HL-60 (cell line): ENCODE measurements at regions not wholly inside any gene's neighbourhood (a gene's known extent, or its start where the extent isn't known, plus 50 kb on each side); places are given as distances from the start of the nearest gene placed in this dataset.

Experiments
- DNase-seq, 2 experiments: peaks; one replicate each; pipeline ENCODE4 v3.0.0-alpha.2; 2010 to 2020; ENCODE audit warnings: low read depth in 1 of 2, low spot score in 1 of 2
- H3K27ac ChIP-seq: fragments of 250-450 bp; sonication (Bioruptor Pico); replicated peaks from 2 replicates; pipeline ENCODE4 v1.5.1; 2020; ENCODE audit warnings: mild to moderate bottlenecking, moderate library complexity
- H3K27me3 ChIP-seq: fragments of 250-450 bp; sonication (Bioruptor Pico); 2 replicates; pipeline ENCODE4 v1.5.1; 2021; ENCODE audit warnings: mild to moderate bottlenecking, moderate library complexity; ENCODE audit not compliant: insufficient read depth, poor library complexity, severe bottlenecking
- H3K4me3 ChIP-seq: replicated peaks from 2 replicates; pipeline ENCODE4 v1.5.1; 2011; ENCODE audit warnings: mild to moderate bottlenecking, control low read depth, low read length; ENCODE audit not compliant: insufficient read depth
- GABPA ChIP-seq: IDR thresholded peaks from 2 replicates; pipeline ENCODE4 v1.6.1; 2012; ENCODE audit warnings: low read depth
- POLR2AphosphoS5 ChIP-seq: IDR thresholded peaks from 2 replicates; pipeline ENCODE4 v1.6.1; 2012; ENCODE audit warnings: low read depth
- SPI1 ChIP-seq: IDR thresholded peaks from 2 replicates; pipeline ENCODE4 v1.6.1; 2012; ENCODE audit warnings: low read depth, mild to moderate bottlenecking, borderline replicate concordance
- TF ChIP-seq, protein P1 (sequence below): IDR thresholded peaks from 2 replicates; pipeline ENCODE4 v1.6.1; 2012; ENCODE audit warnings: low read depth; ENCODE audit not compliant: insufficient replicate concordance
- TF ChIP-seq, protein P2 (sequence below): IDR thresholded peaks from one replicate; pipeline ENCODE4 v1.5.1; 2011; ENCODE audit warnings: low read length, control low read depth, inconsistent platforms; ENCODE audit not compliant: insufficient read depth

DNA sequence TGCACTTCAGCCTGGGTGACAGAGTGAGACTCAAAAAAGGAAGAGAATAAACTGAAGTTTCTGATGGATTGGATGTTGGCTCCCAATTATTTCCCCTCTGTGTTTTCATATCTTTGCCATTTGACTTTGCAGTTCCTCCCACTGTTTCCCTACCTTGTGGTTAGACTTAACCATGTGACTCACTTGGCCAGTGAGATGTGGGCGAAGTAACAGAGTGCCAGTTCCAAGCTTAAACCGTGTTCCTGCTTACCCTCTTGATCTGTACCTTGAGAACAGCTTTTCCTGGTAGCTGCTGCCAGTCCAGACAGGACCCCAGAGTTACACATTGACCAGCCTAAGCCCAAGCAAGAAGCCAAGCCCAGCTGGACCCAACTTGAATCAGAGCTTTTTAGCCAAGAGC is 323.4 kb downstream of the LTN1 start:
- H3K27me3 ChIP-seq = no peaks in the 10 kb centered on the region
- H3K4me3 ChIP-seq = no peak overlapping the region
- TF ChIP-seq, protein P1, sequence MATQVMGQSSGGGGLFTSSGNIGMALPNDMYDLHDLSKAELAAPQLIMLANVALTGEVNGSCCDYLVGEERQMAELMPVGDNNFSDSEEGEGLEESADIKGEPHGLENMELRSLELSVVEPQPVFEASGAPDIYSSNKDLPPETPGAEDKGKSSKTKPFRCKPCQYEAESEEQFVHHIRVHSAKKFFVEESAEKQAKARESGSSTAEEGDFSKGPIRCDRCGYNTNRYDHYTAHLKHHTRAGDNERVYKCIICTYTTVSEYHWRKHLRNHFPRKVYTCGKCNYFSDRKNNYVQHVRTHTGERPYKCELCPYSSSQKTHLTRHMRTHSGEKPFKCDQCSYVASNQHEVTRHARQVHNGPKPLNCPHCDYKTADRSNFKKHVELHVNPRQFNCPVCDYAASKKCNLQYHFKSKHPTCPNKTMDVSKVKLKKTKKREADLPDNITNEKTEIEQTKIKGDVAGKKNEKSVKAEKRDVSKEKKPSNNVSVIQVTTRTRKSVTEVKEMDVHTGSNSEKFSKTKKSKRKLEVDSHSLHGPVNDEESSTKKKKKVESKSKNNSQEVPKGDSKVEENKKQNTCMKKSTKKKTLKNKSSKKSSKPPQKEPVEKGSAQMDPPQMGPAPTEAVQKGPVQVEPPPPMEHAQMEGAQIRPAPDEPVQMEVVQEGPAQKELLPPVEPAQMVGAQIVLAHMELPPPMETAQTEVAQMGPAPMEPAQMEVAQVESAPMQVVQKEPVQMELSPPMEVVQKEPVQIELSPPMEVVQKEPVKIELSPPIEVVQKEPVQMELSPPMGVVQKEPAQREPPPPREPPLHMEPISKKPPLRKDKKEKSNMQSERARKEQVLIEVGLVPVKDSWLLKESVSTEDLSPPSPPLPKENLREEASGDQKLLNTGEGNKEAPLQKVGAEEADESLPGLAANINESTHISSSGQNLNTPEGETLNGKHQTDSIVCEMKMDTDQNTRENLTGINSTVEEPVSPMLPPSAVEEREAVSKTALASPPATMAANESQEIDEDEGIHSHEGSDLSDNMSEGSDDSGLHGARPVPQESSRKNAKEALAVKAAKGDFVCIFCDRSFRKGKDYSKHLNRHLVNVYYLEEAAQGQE = no peak
- TF ChIP-seq GABPA = no peak
- TF ChIP-seq, protein P2, sequence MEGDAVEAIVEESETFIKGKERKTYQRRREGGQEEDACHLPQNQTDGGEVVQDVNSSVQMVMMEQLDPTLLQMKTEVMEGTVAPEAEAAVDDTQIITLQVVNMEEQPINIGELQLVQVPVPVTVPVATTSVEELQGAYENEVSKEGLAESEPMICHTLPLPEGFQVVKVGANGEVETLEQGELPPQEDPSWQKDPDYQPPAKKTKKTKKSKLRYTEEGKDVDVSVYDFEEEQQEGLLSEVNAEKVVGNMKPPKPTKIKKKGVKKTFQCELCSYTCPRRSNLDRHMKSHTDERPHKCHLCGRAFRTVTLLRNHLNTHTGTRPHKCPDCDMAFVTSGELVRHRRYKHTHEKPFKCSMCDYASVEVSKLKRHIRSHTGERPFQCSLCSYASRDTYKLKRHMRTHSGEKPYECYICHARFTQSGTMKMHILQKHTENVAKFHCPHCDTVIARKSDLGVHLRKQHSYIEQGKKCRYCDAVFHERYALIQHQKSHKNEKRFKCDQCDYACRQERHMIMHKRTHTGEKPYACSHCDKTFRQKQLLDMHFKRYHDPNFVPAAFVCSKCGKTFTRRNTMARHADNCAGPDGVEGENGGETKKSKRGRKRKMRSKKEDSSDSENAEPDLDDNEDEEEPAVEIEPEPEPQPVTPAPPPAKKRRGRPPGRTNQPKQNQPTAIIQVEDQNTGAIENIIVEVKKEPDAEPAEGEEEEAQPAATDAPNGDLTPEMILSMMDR = no peak
- TF ChIP-seq POLR2AphosphoS5 = no peak
- TF ChIP-seq SPI1 = no peak
- H3K27ac ChIP-seq = no peak overlapping the region
- DNase-seq = no peak

DNA sequence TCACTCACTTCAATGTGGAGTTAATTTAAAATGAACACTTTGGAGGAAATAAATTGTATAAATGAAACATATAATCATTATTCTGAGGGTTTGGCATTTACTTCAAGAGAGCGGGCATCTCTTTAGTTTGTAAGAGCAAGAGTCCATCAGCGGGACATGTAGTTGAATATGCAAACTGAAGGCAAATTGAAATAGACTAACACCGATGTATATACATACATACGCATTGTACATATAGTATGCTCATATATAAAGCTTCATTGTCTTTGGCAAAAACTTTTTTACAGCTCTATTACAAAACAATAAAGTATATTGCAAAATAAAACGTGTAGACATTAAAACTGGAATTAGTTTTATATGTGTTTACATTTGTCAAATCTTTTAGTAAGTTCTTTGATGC is 328.9 kb downstream of the LTN1 start:
- Histone ChIP-seq H3K27me3 (no peaks in the 10 kb centered on the region), H3K27ac (no peak overlapping the region), H3K4me3 (no peak overlapping the region)
- TF ChIP-seq, protein P1 = no peak
- TF ChIP-seq SPI1 = no peak
- TF ChIP-seq, protein P2 = no peak
- TF ChIP-seq GABPA = no peak
- no peak for TF ChIP-seq POLR2AphosphoS5
- no peak for DNase-seq

DNA sequence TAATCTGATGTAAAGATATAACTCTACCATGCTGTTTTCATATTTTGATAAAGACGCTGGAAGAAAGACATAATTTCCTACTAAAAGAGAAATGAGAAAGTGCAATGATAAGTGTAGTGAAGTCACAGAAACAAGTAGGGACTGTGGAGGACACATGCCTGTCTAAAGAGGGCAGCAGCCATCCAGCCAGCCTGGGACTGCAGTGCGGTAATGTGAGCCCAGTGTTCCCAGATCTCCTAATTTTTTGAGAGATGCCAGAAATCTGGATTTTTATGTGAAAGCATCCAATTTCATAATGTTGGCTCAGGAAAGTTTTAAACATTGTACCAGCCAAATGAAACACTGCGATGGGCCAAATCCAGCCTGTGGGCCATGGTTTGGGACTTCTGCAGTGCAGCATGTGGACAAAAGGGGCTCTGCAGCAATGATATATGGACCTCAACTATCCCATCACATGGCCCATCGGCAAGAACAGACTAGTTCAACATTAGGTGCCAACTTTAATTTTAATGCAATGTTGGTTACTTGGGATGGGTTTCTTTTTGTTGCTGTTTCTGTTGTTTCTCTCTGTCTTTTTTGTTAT is 329.5 kb downstream of the LTN1 start:
- no peak overlapping the region for H3K4me3 ChIP-seq
- DNase-seq = no peak
- TF ChIP-seq, protein P2 = no peak
- H3K27ac ChIP-seq = no peak overlapping the region
- no peaks in the 10 kb centered on the region for H3K27me3 ChIP-seq

DNA sequence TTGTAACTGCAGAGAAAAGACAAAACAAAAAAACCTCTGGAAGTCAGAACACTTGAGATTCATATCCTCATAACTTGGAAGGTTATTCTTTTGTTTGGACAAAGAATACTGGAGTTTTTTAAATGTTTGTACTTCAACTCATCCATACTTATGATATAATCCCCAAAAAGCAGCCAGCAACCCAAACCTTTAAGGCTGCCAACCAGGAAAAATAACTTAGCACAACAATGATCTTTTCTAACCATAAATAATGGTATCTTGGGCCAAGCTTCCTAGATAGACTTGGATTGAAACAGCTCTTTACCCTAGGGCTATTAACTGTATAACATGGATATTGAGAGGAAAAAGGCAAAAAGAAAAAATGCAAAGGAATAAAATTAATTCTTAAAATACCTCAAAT is 335.1 kb downstream of the LTN1 start:
- Histone ChIP-seq H3K27me3 (peaks cover 3% of the 10 kb centered on the region), H3K27ac (no peak overlapping the region), H3K4me3 (no peak overlapping the region)
- DNase-seq = no peak
- TF ChIP-seq, protein P2 = no peak
- TF ChIP-seq GABPA = no peak
- TF ChIP-seq, protein P1 = no peak
- TF ChIP-seq POLR2AphosphoS5 = no peak
